Keratinocyte (primary cell): ENCODE measurements at regions not wholly inside any gene's neighbourhood (a gene's known extent, or its start where the extent isn't known, plus 50 kb on each side); places are given as distances from the start of the nearest gene placed in this dataset.

Source experiments
- DNase-seq: peaks from one replicate; pipeline ENCODE4 v3.0.0-alpha.2; 2011; ENCODE audit warnings: low read depth, missing footprints, low spot score
- FAIRE-seq: peaks from 2 replicates; lab custom pipeline; 2011; peaks lifted over from hg19 to GRCh38; lab: Jason Lieb, UNC
- H2AFZ ChIP-seq: 2 replicates; pipeline ENCODE4 v1.6.0; 2012; ENCODE audit warnings: low read length, control low read depth, inconsistent platforms; ENCODE audit not compliant: control insufficient read depth
- H3K27ac ChIP-seq: 2 replicates; pipeline ENCODE4 v1.5.1; 2011; ENCODE audit warnings: low read length; ENCODE audit not compliant: control insufficient read depth, insufficient read depth
- H3K27me3 ChIP-seq: 3 replicates; pipeline ENCODE4 v1.6.0; 2011; ENCODE audit warnings: low read length; ENCODE audit not compliant: control insufficient read depth, insufficient read depth; ENCODE audit errors: extremely low read depth
- H3K36me3 ChIP-seq, 2 experiments: 2 replicates in 1 of 2; 3 replicates in 1 of 2; pipeline ENCODE4 v1.5.1; 2011; ENCODE audit warnings: low read length in 2 of 2, mild to moderate bottlenecking in 1 of 2; ENCODE audit not compliant: control insufficient read depth in 2 of 2, insufficient read depth in 2 of 2; ENCODE audit errors: extremely low read depth in 1 of 2
- H3K4me1 ChIP-seq: 3 replicates; pipeline ENCODE4 v1.5.1; 2011; ENCODE audit warnings: low read length; ENCODE audit not compliant: control insufficient read depth, insufficient read depth; ENCODE audit errors: extremely low read depth
- H3K4me2 ChIP-seq: 3 replicates; pipeline ENCODE4 v1.6.0; 2011; ENCODE audit warnings: low read depth, low read length; ENCODE audit not compliant: control insufficient read depth, insufficient read depth; ENCODE audit errors: extremely low read depth
- H3K4me3 ChIP-seq, 3 experiments: fragments of 200-600 bp in 1 of 3; sonication (generic) in 1 of 3; 2 replicates in 2 of 3; 3 replicates in 1 of 3; pipeline ENCODE4 v1.5.1; 2011 to 2016; ENCODE audit warnings: low read length in 3 of 3, mild to moderate bottlenecking in 3 of 3, control low read depth in 2 of 3, inconsistent platforms in 1 of 3, low read depth in 1 of 3, mixed read lengths in 1 of 3, mixed run types in 1 of 3, moderate library complexity in 1 of 3; ENCODE audit not compliant: control insufficient read depth in 2 of 3, insufficient read depth in 2 of 3; ENCODE audit errors: extremely low read depth in 1 of 3
- H3K79me2 ChIP-seq: 2 replicates; pipeline ENCODE4 v1.6.0; 2012; ENCODE audit warnings: low read length; ENCODE audit not compliant: control insufficient read depth, insufficient read depth
- H3K9ac ChIP-seq: 3 replicates; pipeline ENCODE4 v1.6.0; 2011; ENCODE audit warnings: low read length; ENCODE audit not compliant: control insufficient read depth, insufficient read depth; ENCODE audit errors: extremely low read depth
- H3K9me1 ChIP-seq: 3 replicates; pipeline ENCODE4 v1.6.0; 2011; ENCODE audit warnings: low read length; ENCODE audit not compliant: control insufficient read depth, insufficient read depth; ENCODE audit errors: extremely low read depth
- H3K9me3 ChIP-seq: 2 replicates; pipeline ENCODE4 v1.5.1; 2012; ENCODE audit warnings: low read depth, low read length; ENCODE audit not compliant: control insufficient read depth
- H4K20me1 ChIP-seq: 3 replicates; pipeline ENCODE4 v1.6.0; 2011; ENCODE audit warnings: low read length; ENCODE audit not compliant: control insufficient read depth, insufficient read depth; ENCODE audit errors: extremely low read depth
- CTCF ChIP-seq, 3 experiments: IDR thresholded peaks in 1 of 3; conservative IDR thresholded peaks in 1 of 3; optimal IDR thresholded peaks in 1 of 3; 2 replicates in 2 of 3; 3 replicates in 1 of 3; pipeline versions ENCODE3 to v1.5.1; 2011; ENCODE audit warnings: low read length in 3 of 3, mild to moderate bottlenecking in 3 of 3, moderate library complexity in 2 of 3, control low read depth in 1 of 3, inconsistent platforms in 1 of 3; ENCODE audit not compliant: insufficient read depth in 2 of 3; ENCODE audit errors: extremely low read depth in 1 of 3
- EZH2 ChIP-seq: IDR thresholded peaks from one replicate; pipeline ENCODE4 v1.6.1; 2012; ENCODE audit warnings: inconsistent platforms, mild to moderate bottlenecking, low read length, moderate library complexity
- dilution Hi-C: fragments of 300-500 bp; cut with MboI; formaldehyde crosslinking; loops from one replicate; pipeline ENCODE4 v1.7.0; 2020; ENCODE audit warnings: low sequenced_read_pairs; ENCODE audit not compliant: extremely low pct_ligation_motif_present

GRCh38 chr4:36915717-36916116 is 328.8 kb upstream of the NWD2 start:
- no peak for FAIRE-seq
- Histone ChIP-seq H3K4me1 (no peaks in the 10 kb centered on the region), H3K9me3 (no peaks in the 10 kb centered on the region), H3K27ac (no peak overlapping the region), H3K27me3 (no peaks in the 10 kb centered on the region), H3K4me3 (no peak overlapping the region), H3K36me3 (no peaks in the 10 kb centered on the region), H2AFZ (no peak overlapping the region), H3K79me2 (no peaks in the 10 kb centered on the region), H4K20me1 (no peaks in the 10 kb centered on the region), H3K4me2 (no peak overlapping the region), H3K9ac (no peak overlapping the region), H3K9me1 (no peaks in the 10 kb centered on the region)
- dilution Hi-C loops: no loop called here
- TF ChIP-seq EZH2: no peak
- no peak for TF ChIP-seq CTCF (optimal IDR thresholded peaks at IDR 0.05 in 1 of 3, IDR thresholded peaks at IDR 0.05 in 1 of 3, conservative IDR thresholded peaks at IDR 0.05 in 1 of 3; ENCODE audit: extremely low read depth in 1 of 3, insufficient read depth in 2 of 3, low read length in 3 of 3)
- no peak for DNase-seq

- Histone ChIP-seq H3K4me2 (no peak overlapping the region), H4K20me1 (no peaks in the 10 kb centered on the region), H3K4me1 (no peaks in the 10 kb centered on the region), H3K27me3 (no peaks in the 10 kb centered on the region), H2AFZ (no peak overlapping the region), H3K27ac (no peak overlapping the region), H3K4me3 (no peak overlapping the region), H3K36me3 (no peaks in the 10 kb centered on the region), H3K9me3 (no peaks in the 10 kb centered on the region), H3K9ac (no peak overlapping the region), H3K79me2 (no peaks in the 10 kb centered on the region), H3K9me1 (no peaks in the 10 kb centered on the region)
- dilution Hi-C loops: no loop called here
- no peak for TF ChIP-seq EZH2
- no peak for FAIRE-seq
- DNase-seq: no peak
Observed at GRCh38 chr4:36917413-36917812, 327.1 kb upstream of the NWD2 start.

- no peaks in the 10 kb centered on the region for H3K4me1 ChIP-seq
- dilution Hi-C loops: no loop called here
- no peak for FAIRE-seq
Observed at GRCh38 chr4:36919721-36920120, 324.8 kb upstream of the NWD2 start.

More at GRCh38 chr4:36919721-36920120, 324.8 kb upstream of the NWD2 start:
- Histone ChIP-seq H3K9ac (no peak overlapping the region), H4K20me1 (no peaks in the 10 kb centered on the region), H3K4me3 (no peak overlapping the region), H3K9me3 (no peaks in the 10 kb centered on the region), H3K79me2 (no peaks in the 10 kb centered on the region), H3K27me3 (no peaks in the 10 kb centered on the region), H3K27ac (no peak overlapping the region), H2AFZ (no peak overlapping the region), H3K36me3 (no peaks in the 10 kb centered on the region), H3K4me2 (no peak overlapping the region), H3K9me1 (no peaks in the 10 kb centered on the region)
- no peak for DNase-seq
- TF ChIP-seq CTCF (optimal IDR thresholded peaks at IDR 0.05 in 1 of 3, IDR thresholded peaks at IDR 0.05 in 1 of 3, conservative IDR thresholded peaks at IDR 0.05 in 1 of 3; ENCODE audit: extremely low read depth in 1 of 3, insufficient read depth in 2 of 3, low read length in 3 of 3) (no peak), EZH2 (no peak)
